NCI-H2081 (cell line): ENCODE measurements at regions not wholly inside any gene's neighbourhood (a gene's known extent, or its start where the extent isn't known, plus 50 kb on each side); places are given as distances from the start of the nearest gene placed in this dataset.
"Not testable (repeated sequence)": the region's sequence is repeated elsewhere in the genome, so short reads cannot be mapped to it uniquely, and the experiment has no call there.

ENCODE experiments used
- DNase-seq, 2 experiments: peaks; one replicate each; lab custom pipeline; 2025; lab: John Stamatoyannopoulos, UW

- DNase-seq: no peak
Measured at GRCh38 chr1:196090226-196090625, 518.0 kb downstream of the KCNT2 start.

- DNase-seq: peak in 1 of 2 experiments; percentile 15
Measured at GRCh38 chr1:196088541-196088940, 519.7 kb downstream of the KCNT2 start.

- no peak for DNase-seq
Measured at GRCh38 chr1:196078691-196079090, 529.5 kb downstream of the KCNT2 start.

- no peak for DNase-seq
Measured at GRCh38 chr1:196075621-196076020, 532.6 kb downstream of the KCNT2 start.

- no peak for DNase-seq
Measured at GRCh38 chr1:196074182-196074581, 534.1 kb downstream of the KCNT2 start.

GRCh38 chr1:196071447-196071846, 536.8 kb downstream of the KCNT2 start:
- peak in 1 of 2 experiments; percentile 16 for DNase-seq

GRCh38 chr1:196070940-196071339, 537.3 kb downstream of the KCNT2 start:
- no peak for DNase-seq

GRCh38 chr1:196063952-196064351, 544.3 kb downstream of the KCNT2 start:
- DNase-seq: no peak

GRCh38 chr1:196063294-196063693, 544.9 kb downstream of the KCNT2 start:
- no peak for DNase-seq

GRCh38 chr1:196060539-196060938, 547.7 kb downstream of the KCNT2 start:
- no peak for DNase-seq

GRCh38 chr1:196059210-196059609, 549.0 kb downstream of the KCNT2 start:
- no peak for DNase-seq

- no peak for DNase-seq
Measured at GRCh38 chr1:196056966-196057365, 551.3 kb downstream of the KCNT2 start.

- DNase-seq: no peak
Measured at GRCh38 chr1:196049407-196049806, 558.8 kb downstream of the KCNT2 start.

- no peak for DNase-seq
Measured at GRCh38 chr1:196043268-196043667, 565.0 kb downstream of the KCNT2 start.

GRCh38 chr1:196034080-196034706, 574.0 kb downstream of the KCNT2 start:
- peak; percentile 91 to 100 for DNase-seq

- DNase-seq: not testable (repeated sequence)
Measured at GRCh38 chr1:196031387-196031786, 576.9 kb downstream of the KCNT2 start.

- no peak for DNase-seq
Measured at GRCh38 chr1:196030455-196030854, 577.8 kb downstream of the KCNT2 start.

- DNase-seq: peak in 1 of 2 experiments; percentile 24
Measured at GRCh38 chr1:196029410-196029809, 578.8 kb downstream of the KCNT2 start.

- DNase-seq: no peak
Measured at GRCh38 chr1:196027127-196027526, 581.1 kb downstream of the KCNT2 start.

- DNase-seq: not testable (repeated sequence)
Measured at GRCh38 chr1:196021174-196021573, 587.1 kb downstream of the KCNT2 start.

GRCh38 chr1:196009362-196009761, 598.9 kb downstream of the KCNT2 start:
- DNase-seq: no peak

- DNase-seq: no peak
Measured at GRCh38 chr1:196007763-196008162, 600.5 kb downstream of the KCNT2 start.

- DNase-seq: no peak
Measured at GRCh38 chr1:196005426-196005825, 602.8 kb downstream of the KCNT2 start.

GRCh38 chr1:196004388-196004787, 603.9 kb downstream of the KCNT2 start:
- DNase-seq: not testable (repeated sequence)
